ENCODE measurements at regions not wholly inside any gene's neighbourhood (a gene's known extent, or its start where the extent isn't known, plus 50 kb on each side); places are given as distances from the start of the nearest gene placed in this dataset.

GRCh38 chr9:79945016-79945415 lies 373.3 kb downstream of the TLE4 start:
- ATAC-seq (no peak), DNase-seq (no peak)
- intact Hi-C loops (cut with DNase I, micrococcal nuclease), result no loop called here

DNA sequence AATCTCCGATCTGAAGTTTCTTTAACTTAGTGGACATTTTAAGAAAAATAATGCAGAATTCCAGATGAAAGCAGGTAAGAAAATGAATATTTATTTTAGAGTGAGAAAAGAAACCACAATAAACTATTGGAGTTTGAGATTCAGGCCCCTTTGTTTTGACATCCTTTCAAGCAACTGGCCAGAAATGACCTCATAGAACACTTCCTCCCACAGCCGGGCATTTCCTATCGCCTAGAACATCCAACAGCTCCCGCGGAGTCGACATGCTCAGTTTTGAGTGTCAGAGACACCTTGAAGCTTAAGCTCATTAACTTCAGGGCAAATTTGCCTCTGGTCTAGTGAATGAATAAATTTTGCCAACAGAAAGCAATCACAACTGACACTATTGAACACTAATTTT lies 369.2 kb downstream of the TLE4 start:
- no peak for DNase-seq
- no peak for ATAC-seq
- intact Hi-C loops (cut with DNase I, micrococcal nuclease), result no loop called here

DNA sequence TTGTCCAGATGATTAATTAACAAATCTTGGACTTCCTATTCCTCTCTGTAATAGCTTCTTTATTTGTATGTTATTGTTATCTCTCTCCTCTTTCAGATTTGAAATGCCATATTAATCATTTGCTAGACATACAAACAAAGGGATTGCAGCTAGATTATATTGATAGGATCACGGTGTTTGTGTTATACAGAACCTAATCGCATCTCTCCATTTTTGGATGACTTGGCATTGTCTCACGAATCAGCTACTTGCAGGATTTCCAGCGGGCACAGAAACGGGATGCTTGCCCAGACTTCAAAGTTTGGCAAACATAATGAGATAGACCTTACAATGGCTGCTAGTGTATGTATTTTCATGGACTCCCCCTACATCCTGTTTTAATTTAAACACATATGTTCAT lies 368.1 kb downstream of the TLE4 start:
- intact Hi-C loops (cut with DNase I, micrococcal nuclease), result no loop called here
- DNase-seq, result no peak
- ATAC-seq, result no peak

- intact Hi-C loops (cut with DNase I, micrococcal nuclease), result no loop called here
- no peak for ATAC-seq
- DNase-seq, result no peak
Measured at GRCh38 chr9:79936336-79936735, 364.6 kb downstream of the TLE4 start.

GRCh38 chr9:79929285-79929684 lies 357.5 kb downstream of the TLE4 start:
- ATAC-seq, result no peak
- DNase-seq, result no peak
- intact Hi-C loops (cut with DNase I, micrococcal nuclease), result no loop called here

- ATAC-seq (no peak), DNase-seq (no peak)
- intact Hi-C loops (cut with DNase I, micrococcal nuclease), result no loop called here
Measured at GRCh38 chr9:79928661-79929223, 357.0 kb downstream of the TLE4 start.

DNA sequence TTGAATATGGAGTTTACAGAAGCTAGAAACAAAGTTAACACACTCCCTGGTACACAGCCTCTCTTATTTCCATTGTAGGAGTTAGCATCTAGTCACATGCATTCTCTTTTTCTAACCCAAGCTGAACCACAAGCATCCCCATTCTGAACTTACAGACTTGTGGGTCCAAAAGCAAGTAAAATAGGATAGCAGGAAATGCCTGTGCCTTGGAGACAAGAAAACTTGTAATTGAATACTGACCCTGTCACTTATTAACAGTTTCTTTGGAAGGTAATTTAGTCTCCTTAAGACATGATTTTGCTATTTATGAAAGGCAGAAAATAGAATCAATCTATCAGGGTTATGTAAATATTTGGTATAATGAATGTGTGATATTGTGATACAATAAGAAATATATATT lies 353.6 kb downstream of the TLE4 start:
- DNase-seq (no peak), ATAC-seq (no peak)
- intact Hi-C loops (cut with DNase I, micrococcal nuclease), result no loop called here

- intact Hi-C loops (cut with DNase I, micrococcal nuclease), result no loop called here
- no peak for ATAC-seq
- DNase-seq, result no peak
Measured at GRCh38 chr9:79924836-79925235, 353.1 kb downstream of the TLE4 start.

GRCh38 chr9:79917421-79917820 lies 345.7 kb downstream of the TLE4 start:
- intact Hi-C loops (cut with DNase I, micrococcal nuclease), result no loop called here
- DNase-seq (no peak), ATAC-seq (no peak)

DNA sequence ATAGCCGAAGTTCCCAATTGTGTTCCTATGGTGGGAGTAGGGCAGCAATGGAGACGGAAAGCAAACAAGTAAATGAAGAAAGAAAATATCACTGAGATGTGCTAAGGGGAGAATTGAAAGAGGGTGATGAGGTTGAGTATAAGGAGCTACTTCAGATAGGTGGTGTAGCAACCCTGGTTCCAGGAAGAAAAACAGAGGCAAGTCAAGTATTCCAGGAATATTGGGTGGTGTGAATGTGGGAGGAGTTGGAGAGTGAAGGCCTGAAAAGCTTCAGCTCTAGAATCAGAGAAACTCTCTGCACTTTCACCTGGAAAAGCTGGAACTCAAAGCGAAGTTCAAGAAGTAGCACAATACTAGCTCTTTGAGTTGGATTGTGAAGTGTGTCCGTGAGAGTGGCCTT lies 342.1 kb downstream of the TLE4 start:
- DNase-seq (no peak), ATAC-seq (no peak)
- intact Hi-C loops (cut with DNase I, micrococcal nuclease), result no loop called here

DNA sequence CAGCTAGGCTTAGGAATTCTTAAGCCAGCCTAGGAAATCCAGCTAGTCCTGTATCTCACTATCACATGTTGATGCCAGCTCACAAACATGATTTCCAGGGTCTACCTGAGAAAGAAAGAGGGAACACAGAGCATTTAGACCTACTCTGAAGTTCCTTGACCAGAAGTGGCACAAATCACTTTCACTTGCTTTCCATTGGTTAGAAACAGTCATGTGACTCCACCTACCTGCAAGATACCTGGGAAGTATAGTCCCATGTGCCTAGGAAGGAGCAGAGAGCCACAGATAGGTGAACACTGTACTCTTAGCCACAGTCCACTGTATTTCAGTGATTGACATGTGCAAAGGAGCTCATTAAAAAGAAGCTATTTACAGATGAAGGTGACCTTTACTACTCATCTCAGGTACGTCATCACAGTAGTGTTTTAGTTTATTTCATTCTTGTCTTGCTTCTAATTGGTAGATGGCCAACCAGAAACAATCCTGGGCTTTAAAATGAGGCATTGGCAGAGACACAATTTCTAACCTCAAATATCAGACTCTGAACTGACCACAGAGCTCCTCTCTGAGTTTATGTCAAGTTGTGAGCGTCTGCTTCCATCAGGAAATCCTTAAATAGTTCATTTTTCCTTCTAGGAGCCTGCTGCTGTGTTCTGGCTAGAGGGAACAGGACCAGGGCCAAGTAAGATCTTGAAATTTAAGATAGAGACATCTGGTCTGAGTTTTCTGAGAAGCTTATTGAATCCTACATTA lies 340.7 kb downstream of the TLE4 start:
- DNase-seq (no peak), ATAC-seq (no peak)
- intact Hi-C loops (cut with DNase I, micrococcal nuclease), result no loop called here

DNA sequence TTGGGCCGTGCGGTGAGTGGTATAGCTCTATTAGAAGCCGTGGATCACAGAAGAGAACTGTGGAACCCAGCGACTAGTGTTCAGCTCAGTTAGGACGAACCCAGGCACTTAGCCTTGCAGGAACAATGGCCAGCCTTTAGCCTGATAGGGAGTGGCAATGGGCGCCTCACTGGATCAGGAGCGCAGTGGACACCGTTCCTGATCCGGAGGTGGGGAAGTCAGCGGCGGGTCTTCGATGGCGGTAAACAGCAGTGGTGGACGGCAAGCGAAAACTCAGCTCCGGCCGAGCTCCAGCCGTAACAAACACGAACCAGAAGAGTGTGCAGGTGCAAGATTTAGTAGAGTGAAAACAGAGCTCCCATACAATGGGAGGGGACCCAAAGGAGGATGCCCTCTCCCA lies 340.0 kb downstream of the TLE4 start:
- ATAC-seq, result no peak

GRCh38 chr9:79902825-79903600 lies 331.2 kb downstream of the TLE4 start:
- ATAC-seq, result no peak
- DNase-seq, result no peak

More for the DNA sequence above, 340.0 kb downstream of the TLE4 start:
- intact Hi-C loops (cut with DNase I, micrococcal nuclease), result no loop called here
- DNase-seq, result no peak

GRCh38 chr9:79900754-79901153 lies 329.0 kb downstream of the TLE4 start:
- intact Hi-C loops (cut with DNase I, micrococcal nuclease), result no loop called here
- no peak for DNase-seq
- ATAC-seq, result no peak

More at GRCh38 chr9:79902825-79903600, 331.2 kb downstream of the TLE4 start:
- intact Hi-C loops (cut with DNase I, micrococcal nuclease), result no loop called here

DNA sequence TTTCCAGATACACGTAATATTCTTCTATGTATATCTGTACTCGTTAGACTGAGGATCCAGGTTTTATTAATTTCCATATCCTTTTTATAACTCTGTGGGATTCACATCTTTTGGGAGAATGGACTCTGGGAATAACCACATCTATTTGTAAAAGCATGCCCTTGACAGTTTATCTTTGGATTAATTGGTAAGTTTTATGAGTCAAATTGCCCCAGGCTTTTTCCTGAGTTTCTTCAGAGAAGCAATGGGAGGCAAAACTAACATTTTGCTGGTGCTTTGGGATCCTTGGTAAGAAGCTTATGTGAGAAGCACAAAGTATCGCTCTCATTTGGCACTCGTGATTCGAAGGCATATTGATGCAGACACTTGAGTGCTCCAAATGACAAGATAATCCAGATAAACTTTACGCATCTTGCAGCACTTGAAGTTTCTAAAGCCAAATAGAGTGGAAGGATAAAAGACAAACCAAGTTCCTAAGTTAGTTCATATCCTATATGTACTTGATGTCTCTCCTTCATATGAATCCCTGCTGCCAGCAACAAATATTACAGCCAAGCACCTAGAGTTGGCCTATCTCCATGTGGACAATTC lies 324.7 kb downstream of the TLE4 start:
- ATAC-seq (no peak), DNase-seq (no peak)
- intact Hi-C loops (cut with DNase I, micrococcal nuclease), result no loop called here

DNA sequence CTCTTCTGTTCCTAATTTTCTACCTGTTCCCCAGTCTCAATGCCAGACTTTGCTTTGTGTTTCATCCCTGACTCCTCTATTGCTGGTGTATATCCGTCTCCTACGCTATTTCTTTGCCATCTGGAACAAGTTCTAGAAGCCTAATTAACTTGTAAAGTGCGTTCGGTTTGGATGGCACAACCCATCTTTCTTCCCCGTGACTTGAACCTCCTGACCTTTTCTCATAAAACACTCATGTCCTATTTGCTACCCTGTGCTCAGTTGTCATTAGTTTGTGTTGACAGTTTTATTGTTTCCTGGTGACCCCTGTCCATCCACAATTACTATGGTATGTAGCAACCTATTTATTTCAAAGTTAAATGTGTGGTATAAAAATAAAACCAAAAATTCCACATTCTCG lies 323.5 kb downstream of the TLE4 start:
- intact Hi-C loops (cut with DNase I, micrococcal nuclease), result no loop called here
- DNase-seq, result no peak
- ATAC-seq, result no peak

DNA sequence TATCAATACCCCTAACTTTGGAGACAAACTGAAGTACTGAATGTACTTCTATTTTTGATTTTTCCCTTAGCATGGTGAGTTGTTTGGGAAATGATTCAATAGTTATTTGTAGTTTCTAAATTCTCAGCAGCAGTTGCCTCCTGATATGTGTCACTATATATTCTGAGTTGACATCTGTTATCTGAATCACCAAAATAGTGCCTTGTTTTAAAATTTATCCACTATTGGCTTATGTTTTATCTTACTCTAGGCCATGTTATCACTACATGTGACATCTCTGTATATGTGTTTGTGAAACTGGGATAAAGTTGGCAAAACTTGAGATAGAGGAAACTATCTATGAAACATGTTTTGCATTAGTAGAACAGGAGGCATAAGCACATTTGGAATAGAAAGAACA lies 317.6 kb downstream of the TLE4 start:
- DNase-seq (no peak), ATAC-seq (no peak)
- intact Hi-C loops (cut with DNase I, micrococcal nuclease), result no loop called here

GRCh38 chr9:79885093-79885857 lies 313.5 kb downstream of the TLE4 start:
- no peak for ATAC-seq
- intact Hi-C loops (cut with DNase I, micrococcal nuclease), result no loop called here
- no peak for DNase-seq

DNA sequence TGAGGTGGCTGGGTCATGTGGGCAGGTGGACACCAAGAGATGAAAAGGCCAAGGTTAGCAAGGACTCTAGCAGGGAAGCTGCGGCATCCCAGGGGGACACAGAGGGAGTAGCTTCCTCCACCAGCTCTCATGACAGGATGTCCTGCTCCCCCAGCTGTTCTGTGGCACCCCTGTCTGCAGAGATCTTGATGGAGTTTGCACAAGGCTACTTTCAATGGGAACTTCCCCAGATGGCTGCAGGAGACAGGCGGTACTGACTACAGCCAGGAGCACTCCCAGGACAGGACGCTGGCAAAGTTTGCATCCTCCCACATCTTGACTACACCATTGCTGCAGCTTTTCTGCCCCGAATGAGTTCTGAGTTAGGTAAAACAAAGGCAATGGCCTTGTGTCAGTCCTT lies 312.8 kb downstream of the TLE4 start:
- ATAC-seq (no peak), DNase-seq (no peak)
- intact Hi-C loops (cut with DNase I, micrococcal nuclease), result no loop called here

Measured in left colon (tissue), 2 donors.